VCaP (cell line): ENCODE measurements at regions not wholly inside any gene's neighbourhood (a gene's known extent, or its start where the extent isn't known, plus 50 kb on each side); places are given as distances from the start of the nearest gene placed in this dataset.

Experiments used
- H3K27ac ChIP-seq: fragments of 450-650 bp; 2 replicates; pipeline ENCODE4 v1.5.1; 2017
- TF ChIP-seq, protein P1 (sequence below): fragments of 450-650 bp; conservative IDR thresholded peaks from 2 replicates; pipeline ENCODE4 v1.5.1; 2017; ENCODE audit warnings: mild to moderate bottlenecking, moderate library complexity

DNA sequence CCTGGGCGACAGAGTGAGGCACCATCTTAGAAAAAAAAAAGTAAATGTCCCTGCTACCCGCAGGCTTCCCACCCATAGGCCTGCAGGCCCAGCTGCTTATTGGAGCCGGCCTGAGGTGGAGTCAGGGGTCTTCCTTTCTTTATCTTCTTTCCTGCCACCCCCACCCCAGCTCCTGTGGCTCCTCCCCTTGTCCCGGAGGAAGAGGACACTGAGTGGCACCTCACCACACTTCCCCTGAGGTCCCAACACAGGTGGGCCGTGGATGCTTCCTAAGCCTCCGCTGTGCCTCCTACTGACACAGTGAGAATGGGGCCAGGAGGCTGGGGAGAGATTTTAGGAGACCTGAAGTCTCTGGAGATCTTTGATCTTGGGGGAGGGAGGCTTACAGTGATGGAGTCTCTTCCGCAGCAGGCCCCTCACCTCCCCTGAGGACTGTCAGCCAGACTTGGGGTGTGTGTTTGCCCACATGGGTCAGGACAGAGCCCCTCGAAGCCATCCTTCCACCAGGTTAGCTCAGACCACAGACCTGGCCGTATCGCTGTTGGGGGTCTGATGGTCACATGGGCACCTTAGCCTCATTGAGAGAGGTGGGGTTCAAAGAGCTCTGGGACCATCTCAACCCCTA, 135.4 kb upstream of the IER5L start:
- TF ChIP-seq, protein P1, sequence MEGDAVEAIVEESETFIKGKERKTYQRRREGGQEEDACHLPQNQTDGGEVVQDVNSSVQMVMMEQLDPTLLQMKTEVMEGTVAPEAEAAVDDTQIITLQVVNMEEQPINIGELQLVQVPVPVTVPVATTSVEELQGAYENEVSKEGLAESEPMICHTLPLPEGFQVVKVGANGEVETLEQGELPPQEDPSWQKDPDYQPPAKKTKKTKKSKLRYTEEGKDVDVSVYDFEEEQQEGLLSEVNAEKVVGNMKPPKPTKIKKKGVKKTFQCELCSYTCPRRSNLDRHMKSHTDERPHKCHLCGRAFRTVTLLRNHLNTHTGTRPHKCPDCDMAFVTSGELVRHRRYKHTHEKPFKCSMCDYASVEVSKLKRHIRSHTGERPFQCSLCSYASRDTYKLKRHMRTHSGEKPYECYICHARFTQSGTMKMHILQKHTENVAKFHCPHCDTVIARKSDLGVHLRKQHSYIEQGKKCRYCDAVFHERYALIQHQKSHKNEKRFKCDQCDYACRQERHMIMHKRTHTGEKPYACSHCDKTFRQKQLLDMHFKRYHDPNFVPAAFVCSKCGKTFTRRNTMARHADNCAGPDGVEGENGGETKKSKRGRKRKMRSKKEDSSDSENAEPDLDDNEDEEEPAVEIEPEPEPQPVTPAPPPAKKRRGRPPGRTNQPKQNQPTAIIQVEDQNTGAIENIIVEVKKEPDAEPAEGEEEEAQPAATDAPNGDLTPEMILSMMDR: no peak
- H3K27ac ChIP-seq: no peak overlapping the region

DNA sequence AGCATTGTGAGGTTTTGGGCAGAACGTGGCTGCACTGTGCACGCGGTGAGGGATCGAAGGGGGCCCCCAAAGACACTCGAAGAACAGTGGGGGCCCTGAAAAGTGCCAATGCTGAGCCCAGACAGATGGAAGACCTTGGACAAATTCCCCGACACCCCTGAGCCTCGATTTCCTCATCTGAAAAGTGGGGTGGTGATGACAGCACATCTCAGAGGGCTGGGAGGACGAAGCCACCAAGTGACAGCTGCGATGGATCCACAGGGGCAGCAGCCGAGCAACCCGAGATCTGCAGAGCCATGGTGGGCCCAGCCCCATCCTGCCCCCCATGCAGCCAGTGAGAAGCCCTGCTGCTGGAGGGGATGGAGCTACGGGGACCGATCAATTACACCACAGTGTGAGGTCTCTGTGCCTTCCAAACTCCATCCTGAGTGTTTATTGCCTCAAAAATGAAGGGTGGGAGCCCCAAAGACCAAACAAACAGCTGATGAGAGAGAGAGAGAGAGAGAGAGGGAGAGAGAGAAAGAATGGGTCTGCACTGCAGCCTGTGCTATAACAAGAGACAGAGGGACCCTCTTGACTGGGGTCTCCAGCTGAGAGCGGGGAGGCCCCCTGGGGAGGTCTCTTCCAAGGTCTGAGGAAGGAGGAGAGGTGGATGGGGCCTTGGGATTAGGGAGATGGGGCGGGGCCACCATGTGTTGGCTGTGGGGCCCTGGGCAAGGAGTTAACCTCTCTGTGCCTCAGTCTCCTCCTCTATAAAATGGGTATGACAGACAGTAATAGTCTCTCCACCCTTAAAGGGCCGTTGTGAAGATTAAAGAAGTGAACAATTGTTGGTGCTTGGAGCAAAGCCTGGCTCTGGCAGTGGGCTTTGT, 134.4 kb upstream of the IER5L start:
- TF ChIP-seq, protein P1: no peak
- H3K27ac ChIP-seq: no peak overlapping the region

DNA sequence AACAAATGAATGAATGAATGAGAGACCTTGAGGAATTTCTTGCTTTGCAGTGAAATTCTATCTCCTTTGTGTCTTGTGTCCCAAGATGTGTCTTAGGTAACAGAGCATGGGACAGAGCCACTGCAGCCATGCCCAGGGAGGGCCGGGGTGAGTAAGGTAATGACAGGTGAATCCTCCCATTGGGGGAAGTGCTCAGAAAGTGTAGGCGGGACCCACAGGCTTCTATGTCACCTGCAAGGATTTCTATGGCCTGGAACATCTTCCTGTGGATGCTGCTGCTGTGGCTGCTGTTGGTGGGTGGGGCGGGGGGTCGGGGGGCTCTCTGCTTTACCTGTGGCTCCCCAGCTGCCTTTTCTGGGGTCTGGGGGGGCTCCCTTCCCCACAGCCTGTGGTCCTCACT, 133.6 kb upstream of the IER5L start:
- H3K27ac ChIP-seq: no peak overlapping the region
- TF ChIP-seq, protein P1: no peak

DNA sequence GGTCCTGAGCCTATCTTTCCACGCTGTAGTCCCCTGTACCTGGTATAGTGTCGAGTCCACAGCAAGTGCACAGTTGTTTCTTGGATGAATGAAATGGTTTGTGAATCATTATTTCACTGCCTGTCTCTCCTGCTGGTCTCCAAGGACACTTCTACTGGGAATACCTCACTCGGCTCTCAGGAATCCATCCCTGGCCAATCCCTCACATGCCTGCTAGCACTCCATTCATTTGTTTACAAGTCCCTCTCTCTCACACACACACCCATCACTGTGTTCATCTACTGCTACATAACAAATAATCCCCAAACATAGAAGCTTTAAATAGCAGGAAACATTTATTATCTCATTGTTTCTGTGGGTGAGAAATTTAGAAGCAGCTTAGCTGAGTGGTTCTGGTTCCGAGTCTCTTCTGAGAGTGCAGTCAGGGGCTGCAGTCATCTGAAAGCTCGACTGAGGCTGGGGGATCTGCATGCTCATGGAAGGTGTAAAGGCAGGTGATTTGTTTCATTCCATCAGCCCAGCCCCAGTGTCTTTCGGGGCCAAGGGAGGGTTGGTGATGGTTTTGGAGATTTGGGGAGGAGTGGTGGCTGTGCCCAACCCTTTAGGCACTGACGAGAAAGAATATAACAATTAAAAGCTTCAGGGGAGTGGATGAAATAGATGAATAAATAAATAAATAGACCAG, 132.7 kb upstream of the IER5L start:
- no peak overlapping the region for H3K27ac ChIP-seq
- TF ChIP-seq, protein P1: no peak

DNA sequence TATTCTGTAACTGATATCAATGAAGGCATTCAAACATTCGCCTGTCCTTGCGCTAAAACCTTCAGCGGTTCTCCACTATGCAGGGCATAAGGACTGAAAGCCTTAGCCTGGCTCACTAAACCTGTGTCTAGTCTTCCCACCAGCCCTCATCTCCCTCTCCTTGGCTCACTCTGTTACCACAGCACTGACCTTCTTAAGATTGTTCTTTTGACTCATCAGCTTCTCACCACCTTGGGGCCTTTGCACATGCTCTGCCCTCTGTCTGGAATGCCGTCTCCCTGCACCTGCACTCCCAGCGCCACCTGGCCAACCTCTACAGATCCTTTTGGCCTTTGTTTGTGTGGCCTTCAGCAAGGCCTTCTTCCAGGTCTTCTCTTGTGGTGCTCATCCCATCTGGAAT, 131.8 kb upstream of the IER5L start:
- H3K27ac ChIP-seq: no peak overlapping the region
- TF ChIP-seq, protein P1: no peak

DNA sequence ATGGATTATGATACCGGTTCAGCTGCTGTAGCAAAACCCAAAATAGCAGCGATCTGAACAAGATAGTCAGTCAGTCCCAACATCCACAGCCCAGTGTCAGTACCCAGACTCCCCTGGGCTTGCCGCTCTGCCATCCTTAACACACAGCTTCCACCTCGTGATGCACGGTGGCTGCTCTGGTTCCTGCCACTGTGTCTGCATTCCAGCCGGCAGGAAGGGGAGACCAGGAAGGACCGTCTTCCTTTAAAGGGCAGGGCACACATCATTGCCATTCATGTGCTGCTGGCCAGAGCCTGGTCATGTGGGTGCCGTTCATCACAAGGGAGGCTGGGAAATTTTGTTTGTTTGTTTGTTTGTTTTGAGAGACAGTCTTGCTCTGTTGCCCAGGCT, 131.0 kb upstream of the IER5L start:
- H3K27ac ChIP-seq: no peak overlapping the region
- TF ChIP-seq, protein P1: no peak

DNA sequence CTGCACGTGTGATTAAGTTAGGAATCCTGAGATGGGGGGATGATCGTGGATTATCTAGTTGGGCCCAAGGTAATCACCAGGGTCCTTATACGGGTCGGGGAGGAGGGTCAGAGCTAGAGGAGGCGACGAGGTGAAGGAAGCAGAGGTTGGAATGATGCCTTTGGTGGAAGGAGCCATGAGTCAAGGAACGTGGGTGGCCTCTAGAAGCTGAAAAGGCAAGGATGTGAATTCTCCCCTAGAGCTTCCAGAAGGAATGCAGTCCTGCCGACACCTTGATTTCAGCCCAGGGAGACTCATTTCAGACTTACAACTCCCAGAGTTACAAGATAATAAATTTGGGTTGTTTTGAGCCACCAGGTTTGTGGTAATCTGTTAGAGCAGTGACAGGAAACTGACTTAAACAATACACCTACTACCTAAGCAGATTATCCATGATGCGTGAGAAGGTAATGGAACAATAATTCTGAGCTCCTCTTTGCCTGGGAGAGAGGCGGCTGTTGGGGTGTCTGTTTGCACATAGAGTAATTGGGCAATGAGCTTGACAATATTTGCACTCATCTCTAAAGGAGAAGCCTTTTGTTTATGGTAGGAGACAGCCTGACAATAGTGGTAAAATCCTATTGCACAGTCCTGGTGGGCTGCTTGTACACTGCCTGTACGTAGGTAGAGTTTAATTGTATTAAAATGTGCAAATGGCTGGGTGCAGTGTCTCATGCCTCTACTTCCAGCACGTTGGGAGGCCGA, 129.3 kb upstream of the IER5L start:
- TF ChIP-seq, protein P1: no peak
- H3K27ac ChIP-seq: no peak overlapping the region
